IMR-90 (cell line): ENCODE measurements at regions not wholly inside any gene's neighbourhood (a gene's known extent, or its start where the extent isn't known, plus 50 kb on each side); places are given as distances from the start of the nearest gene placed in this dataset.

Experiments
- ATAC-seq: fragments of 200-7000 bp; cut with Tn5 transposase; 2 replicates; pipeline ENCODE4 v1.9.1; 2020; ENCODE audit warnings: low read depth, mild to moderate bottlenecking, moderate library complexity
- BruUV-seq: library from RNA; stranded (reverse); fragments of 400-500 nt; replicated peaks from 2 replicates; lab custom pipeline; 2021; lab: Mats Ljungman, UMichigan
- CTCF ChIA-PET: fragments of 300-600 bp; formaldehyde crosslinking; extraction: SDS; loops from one replicate; lab custom pipeline; 2021; ENCODE audit warnings: antibody characterized with exemption; lab: Yijun Ruan, JAX
- POLR2A ChIA-PET: fragments of 300-600 bp; sonication (Branson Sonifier 250); formaldehyde crosslinking; loops from one replicate; lab custom pipeline; 2022; ENCODE audit warnings: antibody characterized with exemption; ENCODE audit not compliant: unreplicated experiment; lab: Charles Lee
- DNase-seq: peaks from one replicate; pipeline ENCODE4 v3.0.0; 2013
- H2AFZ ChIP-seq: replicated peaks from 2 replicates; pipeline ENCODE3; 2013; ENCODE audit warnings: low read length, mild to moderate bottlenecking; ENCODE audit not compliant: poor library complexity
- H2AK5ac ChIP-seq: 2 replicates; pipeline ENCODE4 v1.6.1; 2013; ENCODE audit warnings: low read depth, low read length, inconsistent platforms
- H2AK9ac ChIP-seq: replicated peaks from 2 replicates; pipeline ENCODE3; 2013; ENCODE audit warnings: mild to moderate bottlenecking, low read depth, low read length, moderate library complexity; ENCODE audit not compliant: poor library complexity
- H2BK120ac ChIP-seq: 2 replicates; pipeline ENCODE4 v1.6.1; 2013; ENCODE audit warnings: low read depth, low read length, inconsistent platforms
- H2BK15ac ChIP-seq: 3 replicates; pipeline ENCODE4 v1.6.1; 2013; ENCODE audit warnings: low read depth, low read length, inconsistent platforms
- H2BK20ac ChIP-seq: 2 replicates; pipeline ENCODE4 v1.6.1; 2013; ENCODE audit warnings: low read depth, mild to moderate bottlenecking, inconsistent platforms, low read length, moderate library complexity
- H2BK5ac ChIP-seq: 2 replicates; pipeline ENCODE4 v1.6.1; 2013; ENCODE audit warnings: mild to moderate bottlenecking, low read depth, low read length, inconsistent platforms; ENCODE audit not compliant: poor library complexity, severe bottlenecking
- H3K14ac ChIP-seq: replicated peaks from 2 replicates; pipeline ENCODE4 v1.6.1; 2013; ENCODE audit warnings: low read depth, low read length, inconsistent platforms
- H3K18ac ChIP-seq: 2 replicates; pipeline ENCODE4 v1.6.1; 2013; ENCODE audit warnings: low read depth, low read length, control low read depth
- H3K23ac ChIP-seq: 2 replicates; pipeline ENCODE4 v1.6.1; 2013; ENCODE audit warnings: low read depth, low read length, inconsistent platforms
- H3K27ac ChIP-seq: 2 replicates; pipeline ENCODE4 v1.5.1; 2013; ENCODE audit warnings: mild to moderate bottlenecking, control low read depth, low read length; ENCODE audit not compliant: insufficient read depth
- H3K27me3 ChIP-seq: 2 replicates; pipeline ENCODE4 v1.6.1; 2013; ENCODE audit warnings: low read length; ENCODE audit not compliant: control insufficient read depth, insufficient read depth
- H3K36me3 ChIP-seq: 2 replicates; pipeline ENCODE4 v1.6.1; 2013; ENCODE audit warnings: low read length, mixed read lengths; ENCODE audit not compliant: control insufficient read depth, insufficient read depth
- H3K4ac ChIP-seq: 2 replicates; pipeline ENCODE4 v1.6.1; 2013; ENCODE audit warnings: low read depth, low read length, inconsistent platforms
- H3K4me1 ChIP-seq: 2 replicates; pipeline ENCODE4 v1.6.1; 2013; ENCODE audit warnings: low read length, mixed read lengths; ENCODE audit not compliant: control insufficient read depth, insufficient read depth
- H3K4me2 ChIP-seq: 2 replicates; pipeline ENCODE4 v1.6.1; 2013; ENCODE audit warnings: low read depth, mild to moderate bottlenecking, control low read depth, low read length, moderate library complexity
- H3K4me3 ChIP-seq: 2 replicates; pipeline ENCODE4 v1.5.1; 2013; ENCODE audit warnings: low read depth, mild to moderate bottlenecking, control low read depth, low read length, moderate library complexity; ENCODE audit not compliant: insufficient read depth
- H3K56ac ChIP-seq: 2 replicates; pipeline ENCODE4 v1.6.1; 2013; ENCODE audit warnings: low read length, inconsistent platforms; ENCODE audit not compliant: insufficient read depth; ENCODE audit errors: extremely low read depth
- H3K79me1 ChIP-seq, 2 experiments: 2 replicates each; pipeline ENCODE4 v1.6.1; 2013; ENCODE audit warnings: low read length in 2 of 2, inconsistent platforms in 1 of 2, low read depth in 1 of 2
- H3K9ac ChIP-seq: 2 replicates; pipeline ENCODE4 v1.6.1; 2013; ENCODE audit warnings: low read depth, low read length, control low read depth
- H3K9me1 ChIP-seq: 2 replicates; pipeline ENCODE4 v1.6.1; 2013; ENCODE audit warnings: low read length, inconsistent platforms; ENCODE audit not compliant: insufficient read depth
- H3K9me3 ChIP-seq: 2 replicates; pipeline ENCODE4 v1.6.1; 2013; ENCODE audit warnings: low read length; ENCODE audit not compliant: control insufficient read depth, insufficient read depth
- H4K20me1 ChIP-seq: 2 replicates; pipeline ENCODE4 v1.6.1; 2013; ENCODE audit warnings: low read length, inconsistent platforms; ENCODE audit not compliant: insufficient read depth
- H4K5ac ChIP-seq: 2 replicates; pipeline ENCODE4 v1.6.1; 2013; ENCODE audit warnings: mild to moderate bottlenecking, low read depth, low read length, control low read depth
- H4K8ac ChIP-seq, 2 experiments: 2 replicates each; pipeline ENCODE4 v1.6.1; 2013; ENCODE audit warnings: low read depth in 2 of 2, low read length in 2 of 2, control low read depth in 1 of 2, inconsistent platforms in 1 of 2
- H4K91ac ChIP-seq: 2 replicates; pipeline ENCODE4 v1.6.1; 2013; ENCODE audit warnings: low read depth, low read length, inconsistent platforms; ENCODE audit not compliant: insufficient read depth
- BHLHE40 ChIP-seq: fragments of 150-350 bp; IDR thresholded peaks from 2 replicates; pipeline ENCODE4 v1.6.1; 2016; ENCODE audit warnings: mild to moderate bottlenecking, low read depth, low read length
- CEBPB ChIP-seq: IDR thresholded peaks from 2 replicates; pipeline ENCODE4 v1.6.1; 2012; ENCODE audit warnings: low read depth, low read length, improper control_type of control experiment
- CHD1 ChIP-seq: IDR thresholded peaks from 2 replicates; pipeline ENCODE4 v1.6.1; 2012; ENCODE audit warnings: low read depth, low read length, improper control_type of control experiment
- FOS ChIP-seq: fragments of 150-350 bp; IDR thresholded peaks from 2 replicates; pipeline ENCODE4 v1.6.1; 2016; ENCODE audit warnings: low read depth, low read length
- MAFK ChIP-seq: IDR thresholded peaks from 2 replicates; pipeline ENCODE4 v1.6.1; 2012; ENCODE audit warnings: low read depth, low read length, improper control_type of control experiment
- MAZ ChIP-seq: IDR thresholded peaks from 2 replicates; pipeline ENCODE4 v1.6.1; 2012; ENCODE audit warnings: low read depth, mild to moderate bottlenecking, low read length, improper control_type of control experiment, moderate library complexity, borderline replicate concordance
- MXI1 ChIP-seq: IDR thresholded peaks from 2 replicates; pipeline ENCODE4 v1.6.1; 2012; ENCODE audit warnings: low read depth, mild to moderate bottlenecking, low read length, moderate library complexity, borderline replicate concordance
- NFE2L2 ChIP-seq: fragments of 150-350 bp; IDR thresholded peaks from 2 replicates; pipeline ENCODE4 v1.6.1; 2016; ENCODE audit warnings: low read depth, mild to moderate bottlenecking, low read length
- POLR2A ChIP-seq: IDR thresholded peaks from 2 replicates; pipeline ENCODE4 v1.6.1; 2012; ENCODE audit warnings: mild to moderate bottlenecking, low read depth, low read length
- RAD21 ChIP-seq: IDR thresholded peaks from 2 replicates; pipeline ENCODE4 v1.6.1; 2012; ENCODE audit warnings: low read length, improper control_type of control experiment
- RCOR1 ChIP-seq: IDR thresholded peaks from 2 replicates; pipeline ENCODE4 v1.6.1; 2012; ENCODE audit warnings: mild to moderate bottlenecking, low read length, improper control_type of control experiment; ENCODE audit not compliant: insufficient replicate concordance
- RFX5 ChIP-seq: IDR thresholded peaks from 2 replicates; pipeline ENCODE4 v1.8.0; 2012; ENCODE audit warnings: low read depth, mild to moderate bottlenecking, low read length, moderate library complexity
- SMC3 ChIP-seq: fragments of 150-350 bp; IDR thresholded peaks from 2 replicates; pipeline ENCODE4 v1.6.1; 2016; ENCODE audit warnings: low read depth, mild to moderate bottlenecking, antibody characterized with exemption, low read length, moderate library complexity
- WGBS, 2 experiments: methylation state at CpG; one replicate each; pipeline versions ENCODE4 v1.1.5 to v1.1.7; 2013; ENCODE audit warnings: missing lambda C conversion rate in 2 of 2; ENCODE audit not compliant: insufficient read length in 1 of 2; ENCODE audit errors: extremely low coverage in 2 of 2; 5-methylcytosine and 5-hydroxymethylcytosine counted together
- dilution Hi-C: fragments of 300-500 bp; cut with HindIII; formaldehyde crosslinking; loops from one replicate; pipeline ENCODE4 v1.14.3; 2018; ENCODE audit warnings: low sequenced_read_pairs; ENCODE audit not compliant: unreplicated experiment
- in situ Hi-C: fragments of 300-500 bp; cut with MboI; formaldehyde crosslinking; loops from 3 replicates; pipeline ENCODE4 v1.14.3; 2019; ENCODE audit warnings: low sequenced_read_pairs, inconsistent platforms, mixed read lengths
- intact Hi-C: fragments of 100-400 bp; cut with micrococcal nuclease; formaldehyde crosslinking; loops from 2 replicates; pipeline ENCODE4 v1.10.0; 2022
- TF ChIP-seq, protein P1 (sequence below): fragments of 150-350 bp; IDR thresholded peaks from 2 replicates; pipeline ENCODE4 v1.6.1; 2016; ENCODE audit warnings: low read depth, mild to moderate bottlenecking, low read length, moderate library complexity, borderline replicate concordance
- TF ChIP-seq, protein P2 (sequence below): fragments of 150-350 bp; IDR thresholded peaks from 2 replicates; pipeline ENCODE4 v1.6.1; 2017; ENCODE audit warnings: mild to moderate bottlenecking, antibody characterized with exemption, low read length, low read depth
- TF ChIP-seq, protein P3 (sequence below): conservative IDR thresholded peaks from 2 replicates; pipeline ENCODE4 v1.5.1; 2012; ENCODE audit warnings: mild to moderate bottlenecking, low read depth, low read length, improper control_type of control experiment

GRCh38 chr13:57003682-57004081, 137.0 kb upstream of the PRR20A start:
- no peak overlapping the region for H3K27ac ChIP-seq
- in situ Hi-C loops = no loop called here
- ATAC-seq (no peak), DNase-seq (no peak)
- H2BK120ac ChIP-seq = no peak overlapping the region
- no CpG with 5 or more reads among the region's 2 CpGs for WGBS, 2 experiments
- no peak overlapping the region for H2BK20ac ChIP-seq
- ChIA-PET CTCF (no interaction called here), POLR2A (no interaction called here)
- H3K23ac ChIP-seq = no peak overlapping the region
- no peaks in the 10 kb centered on the region for H3K36me3 ChIP-seq
- H3K4me2 ChIP-seq = no peak overlapping the region
- no peaks in the 10 kb centered on the region for H3K9me1 ChIP-seq
- no peaks in the 10 kb centered on the region for H4K20me1 ChIP-seq
- no peak overlapping the region for H3K56ac ChIP-seq
- BruUV-seq = no TSS peak
- H3K79me1 ChIP-seq = no peaks in the 10 kb centered on the region
- dilution Hi-C loops = no loop called here
- no peak for TF ChIP-seq CEBPB
- TF ChIP-seq SMC3 = no peak
- TF ChIP-seq MAZ = no peak
- TF ChIP-seq MXI1 = no peak
- TF ChIP-seq RAD21 = no peak
- no peak for TF ChIP-seq BHLHE40
- TF ChIP-seq NFE2L2 = no peak
- TF ChIP-seq, protein P1, sequence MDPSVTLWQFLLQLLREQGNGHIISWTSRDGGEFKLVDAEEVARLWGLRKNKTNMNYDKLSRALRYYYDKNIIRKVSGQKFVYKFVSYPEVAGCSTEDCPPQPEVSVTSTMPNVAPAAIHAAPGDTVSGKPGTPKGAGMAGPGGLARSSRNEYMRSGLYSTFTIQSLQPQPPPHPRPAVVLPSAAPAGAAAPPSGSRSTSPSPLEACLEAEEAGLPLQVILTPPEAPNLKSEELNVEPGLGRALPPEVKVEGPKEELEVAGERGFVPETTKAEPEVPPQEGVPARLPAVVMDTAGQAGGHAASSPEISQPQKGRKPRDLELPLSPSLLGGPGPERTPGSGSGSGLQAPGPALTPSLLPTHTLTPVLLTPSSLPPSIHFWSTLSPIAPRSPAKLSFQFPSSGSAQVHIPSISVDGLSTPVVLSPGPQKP = no peak
- no peak for TF ChIP-seq POLR2A
- TF ChIP-seq, protein P2, sequence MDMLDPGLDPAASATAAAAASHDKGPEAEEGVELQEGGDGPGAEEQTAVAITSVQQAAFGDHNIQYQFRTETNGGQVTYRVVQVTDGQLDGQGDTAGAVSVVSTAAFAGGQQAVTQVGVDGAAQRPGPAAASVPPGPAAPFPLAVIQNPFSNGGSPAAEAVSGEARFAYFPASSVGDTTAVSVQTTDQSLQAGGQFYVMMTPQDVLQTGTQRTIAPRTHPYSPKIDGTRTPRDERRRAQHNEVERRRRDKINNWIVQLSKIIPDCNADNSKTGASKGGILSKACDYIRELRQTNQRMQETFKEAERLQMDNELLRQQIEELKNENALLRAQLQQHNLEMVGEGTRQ = no peak
- TF ChIP-seq RCOR1 = no peak
- TF ChIP-seq MAFK = no peak
- no peak for TF ChIP-seq CHD1
- no peak for TF ChIP-seq RFX5
- no peak for TF ChIP-seq FOS
- TF ChIP-seq, protein P3, sequence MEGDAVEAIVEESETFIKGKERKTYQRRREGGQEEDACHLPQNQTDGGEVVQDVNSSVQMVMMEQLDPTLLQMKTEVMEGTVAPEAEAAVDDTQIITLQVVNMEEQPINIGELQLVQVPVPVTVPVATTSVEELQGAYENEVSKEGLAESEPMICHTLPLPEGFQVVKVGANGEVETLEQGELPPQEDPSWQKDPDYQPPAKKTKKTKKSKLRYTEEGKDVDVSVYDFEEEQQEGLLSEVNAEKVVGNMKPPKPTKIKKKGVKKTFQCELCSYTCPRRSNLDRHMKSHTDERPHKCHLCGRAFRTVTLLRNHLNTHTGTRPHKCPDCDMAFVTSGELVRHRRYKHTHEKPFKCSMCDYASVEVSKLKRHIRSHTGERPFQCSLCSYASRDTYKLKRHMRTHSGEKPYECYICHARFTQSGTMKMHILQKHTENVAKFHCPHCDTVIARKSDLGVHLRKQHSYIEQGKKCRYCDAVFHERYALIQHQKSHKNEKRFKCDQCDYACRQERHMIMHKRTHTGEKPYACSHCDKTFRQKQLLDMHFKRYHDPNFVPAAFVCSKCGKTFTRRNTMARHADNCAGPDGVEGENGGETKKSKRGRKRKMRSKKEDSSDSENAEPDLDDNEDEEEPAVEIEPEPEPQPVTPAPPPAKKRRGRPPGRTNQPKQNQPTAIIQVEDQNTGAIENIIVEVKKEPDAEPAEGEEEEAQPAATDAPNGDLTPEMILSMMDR = no peak
- no peak overlapping the region for H3K14ac ChIP-seq
- no peak overlapping the region for H4K5ac ChIP-seq
- no peak overlapping the region for H3K18ac ChIP-seq
- H2BK5ac ChIP-seq = no peak overlapping the region
- H2AFZ ChIP-seq = no peak overlapping the region
- no peak overlapping the region for H3K4me3 ChIP-seq
- no peak overlapping the region for H2AK5ac ChIP-seq
- intact Hi-C loops = no loop called here
- H2AK9ac ChIP-seq = no peak overlapping the region
- no peaks in the 10 kb centered on the region for H3K4me1 ChIP-seq
- no peak overlapping the region for H4K91ac ChIP-seq
- no peak overlapping the region for H4K8ac ChIP-seq
- H3K27me3 ChIP-seq = no peaks in the 10 kb centered on the region
- H2BK15ac ChIP-seq = no peak overlapping the region
- H3K4ac ChIP-seq = no peak overlapping the region
- no peaks in the 10 kb centered on the region for H3K9me3 ChIP-seq
- H3K9ac ChIP-seq = no peak overlapping the region
